SJCRH30 (cell line): ENCODE measurements at regions not wholly inside any gene's neighbourhood (a gene's known extent, or its start where the extent isn't known, plus 50 kb on each side); places are given as distances from the start of the nearest gene placed in this dataset.

Experiments
- DNase-seq, 2 experiments: peaks; one replicate each; pipeline ENCODE4 v3.0.0-alpha.2; 2015 to 2020
- H3K27ac ChIP-seq: fragments of 250-450 bp; sonication (Bioruptor Pico); 2 replicates; pipeline ENCODE4 v1.5.1; 2020; ENCODE audit warnings: mild to moderate bottlenecking, moderate library complexity
- H3K27me3 ChIP-seq: fragments of 250-450 bp; sonication (Bioruptor Pico); 2 replicates; pipeline ENCODE4 v1.5.1; 2020; ENCODE audit warnings: mild to moderate bottlenecking, moderate library complexity
- H3K36me3 ChIP-seq: fragments of 250-450 bp; sonication (Bioruptor Pico); 2 replicates; pipeline ENCODE4 v1.5.1; 2020; ENCODE audit warnings: mild to moderate bottlenecking, moderate library complexity
- H3K4me1 ChIP-seq: fragments of 250-450 bp; sonication (Bioruptor Pico); 2 replicates; pipeline ENCODE4 v1.5.1; 2020; ENCODE audit warnings: mild to moderate bottlenecking, moderate library complexity
- H3K4me3 ChIP-seq: fragments of 250-450 bp; sonication (Bioruptor Pico); 2 replicates; pipeline ENCODE4 v1.5.1; 2020; ENCODE audit warnings: mild to moderate bottlenecking, moderate library complexity
- H3K9me3 ChIP-seq: fragments of 250-450 bp; sonication (Bioruptor Pico); replicated peaks from 2 replicates; pipeline ENCODE4 v1.5.1; 2020; ENCODE audit warnings: mild to moderate bottlenecking, moderate library complexity

GRCh38 chr11:69545976-69546617 lies 64.6 kb downstream of the LINC01488 start:
- Histone ChIP-seq H3K36me3 (no peaks in the 10 kb centered on the region), H3K4me1 (peaks cover 2% of the 10 kb centered on the region; the same call in 1 of the 2 replicates)

GRCh38 chr11:69546735-69547370 lies 65.4 kb downstream of the LINC01488 start:
- Histone ChIP-seq H3K4me3 (no peak overlapping the region), H3K27ac (no peak overlapping the region), H3K9me3 (peaks cover 8% of the 10 kb centered on the region), H3K27me3 (no peaks in the 10 kb centered on the region), H3K36me3 (no peaks in the 10 kb centered on the region), H3K4me1 (peaks cover under 1% of the 10 kb centered on the region; the same call in 1 of the 2 replicates)
- DNase-seq, result no peak

More at GRCh38 chr11:69545976-69546617, 64.6 kb downstream of the LINC01488 start:
- Histone ChIP-seq H3K27ac (no peak overlapping the region), H3K9me3 (peaks cover 8% of the 10 kb centered on the region), H3K27me3 (no peaks in the 10 kb centered on the region), H3K4me3 (no peak overlapping the region)
- no peak for DNase-seq

GRCh38 chr11:69550846-69551245 lies 69.4 kb downstream of the LINC01488 start:
- no peak overlapping the region for H3K4me3 ChIP-seq
- peaks cover 8% of the 10 kb centered on the region for H3K9me3 ChIP-seq
- no peak overlapping the region for H3K27ac ChIP-seq
- no peak for DNase-seq
- no peaks in the 10 kb centered on the region for H3K36me3 ChIP-seq
- H3K27me3 ChIP-seq, result no peaks in the 10 kb centered on the region
- H3K4me1 ChIP-seq, result peaks cover 6% of the 10 kb centered on the region; the same call in 1 of the 2 replicates

GRCh38 chr11:69551963-69552362 lies 70.5 kb downstream of the LINC01488 start:
- no peak overlapping the region for H3K27ac ChIP-seq
- peaks cover 8% of the 10 kb centered on the region for H3K9me3 ChIP-seq
- H3K4me3 ChIP-seq, result no peak overlapping the region
- H3K4me1 ChIP-seq, result peaks cover 6% of the 10 kb centered on the region; the same call in 1 of the 2 replicates
- no peaks in the 10 kb centered on the region for H3K36me3 ChIP-seq
- H3K27me3 ChIP-seq, result no peaks in the 10 kb centered on the region
- DNase-seq, result no peak

GRCh38 chr11:69552951-69553350 lies 71.5 kb downstream of the LINC01488 start:
- H3K27ac ChIP-seq, result no peak overlapping the region
- no peaks in the 10 kb centered on the region for H3K27me3 ChIP-seq
- no peaks in the 10 kb centered on the region for H3K36me3 ChIP-seq
- peaks cover 6% of the 10 kb centered on the region; the same call in 1 of the 2 replicates for H3K4me1 ChIP-seq
- DNase-seq, result no peak
- H3K9me3 ChIP-seq, result peaks cover 8% of the 10 kb centered on the region
- no peak overlapping the region for H3K4me3 ChIP-seq

- peaks cover 6% of the 10 kb centered on the region; the same call in 1 of the 2 replicates for H3K4me1 ChIP-seq
- no peaks in the 10 kb centered on the region for H3K36me3 ChIP-seq
- no peak for DNase-seq
- H3K27me3 ChIP-seq, result no peaks in the 10 kb centered on the region
- no peak overlapping the region for H3K4me3 ChIP-seq
- no peak overlapping the region for H3K27ac ChIP-seq
- H3K9me3 ChIP-seq, result peaks cover 8% of the 10 kb centered on the region
Observed at GRCh38 chr11:69553416-69554357, 72.2 kb downstream of the LINC01488 start.

GRCh38 chr11:69554849-69555248 lies 73.4 kb downstream of the LINC01488 start:
- Histone ChIP-seq H3K9me3 (peaks cover 4% of the 10 kb centered on the region), H3K4me1 (peaks cover 6% of the 10 kb centered on the region; the same call in 1 of the 2 replicates), H3K4me3 (peak overlapping the region; percentile 20; the same call in 1 of the 2 replicates), H3K27ac (peak overlapping the region; percentile 76), H3K36me3 (no peaks in the 10 kb centered on the region), H3K27me3 (no peaks in the 10 kb centered on the region)
- DNase-seq, result peak; percentile 62 to 67

GRCh38 chr11:69557266-69557665 lies 75.8 kb downstream of the LINC01488 start:
- no peak overlapping the region for H3K4me3 ChIP-seq
- H3K27me3 ChIP-seq, result no peaks in the 10 kb centered on the region
- H3K9me3 ChIP-seq, result no peaks in the 10 kb centered on the region
- no peak for DNase-seq
- peaks cover 6% of the 10 kb centered on the region; the same call in 1 of the 2 replicates for H3K4me1 ChIP-seq
- no peak overlapping the region for H3K27ac ChIP-seq
- H3K36me3 ChIP-seq, result no peaks in the 10 kb centered on the region

GRCh38 chr11:69558519-69558941 lies 77.1 kb downstream of the LINC01488 start:
- Histone ChIP-seq H3K27me3 (no peaks in the 10 kb centered on the region), H3K4me1 (peaks cover 6% of the 10 kb centered on the region; the same call in 1 of the 2 replicates), H3K27ac (no peak overlapping the region)

GRCh38 chr11:69559181-69559580 lies 77.7 kb downstream of the LINC01488 start:
- H3K4me1 ChIP-seq, result peaks cover 6% of the 10 kb centered on the region; the same call in 1 of the 2 replicates
- H3K27ac ChIP-seq, result no peak overlapping the region
- H3K9me3 ChIP-seq, result no peaks in the 10 kb centered on the region
- H3K36me3 ChIP-seq, result no peaks in the 10 kb centered on the region
- DNase-seq, result no peak
- no peak overlapping the region for H3K4me3 ChIP-seq
- H3K27me3 ChIP-seq, result no peaks in the 10 kb centered on the region

More at GRCh38 chr11:69558519-69558941, 77.1 kb downstream of the LINC01488 start:
- H3K9me3 ChIP-seq, result no peaks in the 10 kb centered on the region
- DNase-seq, result no peak
- no peak overlapping the region for H3K4me3 ChIP-seq
- H3K36me3 ChIP-seq, result no peaks in the 10 kb centered on the region

GRCh38 chr11:69560141-69560790 lies 78.8 kb downstream of the LINC01488 start:
- Histone ChIP-seq H3K4me3 (no peak overlapping the region), H3K4me1 (no peaks in the 10 kb centered on the region), H3K36me3 (no peaks in the 10 kb centered on the region), H3K27ac (no peak overlapping the region), H3K9me3 (no peaks in the 10 kb centered on the region), H3K27me3 (no peaks in the 10 kb centered on the region)
- no peak for DNase-seq

GRCh38 chr11:69562302-69562701 lies 78.7 kb upstream of the CCND1 start:
- Histone ChIP-seq H3K27me3 (no peaks in the 10 kb centered on the region), H3K36me3 (no peaks in the 10 kb centered on the region), H3K4me3 (no peak overlapping the region), H3K27ac (no peak overlapping the region), H3K9me3 (no peaks in the 10 kb centered on the region), H3K4me1 (no peaks in the 10 kb centered on the region)
- DNase-seq, result no peak

GRCh38 chr11:69562816-69563215 lies 78.1 kb upstream of the CCND1 start:
- Histone ChIP-seq H3K4me1 (no peaks in the 10 kb centered on the region), H3K4me3 (no peak overlapping the region), H3K9me3 (no peaks in the 10 kb centered on the region), H3K27me3 (no peaks in the 10 kb centered on the region), H3K27ac (no peak overlapping the region), H3K36me3 (no peaks in the 10 kb centered on the region)
- no peak for DNase-seq

- no peaks in the 10 kb centered on the region for H3K27me3 ChIP-seq
- H3K27ac ChIP-seq, result no peak overlapping the region
- H3K4me3 ChIP-seq, result no peak overlapping the region
- no peaks in the 10 kb centered on the region for H3K9me3 ChIP-seq
- no peak for DNase-seq
- no peaks in the 10 kb centered on the region for H3K36me3 ChIP-seq
- no peaks in the 10 kb centered on the region for H3K4me1 ChIP-seq
Observed at GRCh38 chr11:69563306-69563705, 77.7 kb upstream of the CCND1 start.
